HCT116 (cell line): ENCODE measurements at regions not wholly inside any gene's neighbourhood (a gene's known extent, or its start where the extent isn't known, plus 50 kb on each side); places are given as distances from the start of the nearest gene placed in this dataset.

Experiments
- ATAC-seq: fragments of 200-7000 bp; cut with Tn5 transposase; 2 replicates; pipeline ENCODE4 v1.9.1; 2020; ENCODE audit warnings: mild to moderate bottlenecking, moderate library complexity
- BruUV-seq: library from RNA; stranded (reverse); fragments of 400-500 nt; replicated peaks from 2 replicates; lab custom pipeline; 2021; lab: Mats Ljungman, UMichigan
- CTCF ChIA-PET: fragments of 300-600 bp; sonication (Branson Sonifier 250); formaldehyde crosslinking; loops from one replicate; lab custom pipeline; 2021; ENCODE audit warnings: antibody characterized with exemption; lab: Charles Lee
- POLR2A ChIA-PET: fragments of 300-600, 350-600 bp; sonication (Branson Sonifier 250); formaldehyde crosslinking; loops from one replicate; lab custom pipeline; 2021; ENCODE audit warnings: antibody characterized with exemption; lab: Charles Lee
- RAD21 ChIA-PET, 2 experiments: fragments of 300-600 bp; sonication (Branson Sonifier 250); formaldehyde crosslinking; loops; one replicate each; lab custom pipeline; 2023; ENCODE audit warnings: low total read pairs in 2 of 2; ENCODE audit not compliant: uncharacterized antibody in 2 of 2, unreplicated experiment in 2 of 2, low non-redundant PET in 1 of 2; lab: Charles Lee
- DNase-seq: peaks from one replicate; pipeline ENCODE4 v3.0.0-alpha.2; 2010; ENCODE audit warnings: low read depth, low spot score
- H2AFZ ChIP-seq: fragments of 200-600 bp; shearing (Covaris generic), sonication (generic); 2 replicates; pipeline ENCODE4 v1.6.1; 2017; ENCODE audit warnings: low read depth, mixed run types, mixed read lengths, antibody characterized with exemption, low read length; ENCODE audit not compliant: poor library complexity, severe bottlenecking
- H3K27ac ChIP-seq: 2 replicates; pipeline ENCODE4 v1.5.1; 2012; ENCODE audit warnings: low read depth, low read length
- H3K27me3 ChIP-seq: fragments of 200-600 bp; sonication (generic); 2 replicates; pipeline ENCODE4 v1.6.1; 2016; ENCODE audit warnings: mixed run types, low read length, mixed read lengths; ENCODE audit not compliant: insufficient read depth
- H3K36me3 ChIP-seq, 2 experiments: fragments of 200-500 bp in 1 of 2; fragments of 200-600 bp in 1 of 2; sonication (Bioruptor generic) in 1 of 2; sonication (generic) in 1 of 2; 2 replicates each; pipeline versions ENCODE4 v1.5.1 to v1.6.1; 2014 to 2016; ENCODE audit warnings: low read length in 2 of 2, inconsistent platforms in 1 of 2, mixed read lengths in 1 of 2, mixed run types in 1 of 2; ENCODE audit not compliant: insufficient read depth in 2 of 2, control insufficient read depth in 1 of 2
- H3K4me1 ChIP-seq, 2 experiments: fragments of 200-600 bp in 1 of 2; sonication (generic) in 1 of 2; 2 replicates each; pipeline versions ENCODE4 v1.5.1 to v1.6.1; 2012 to 2017; ENCODE audit warnings: low read length in 2 of 2, inconsistent platforms in 1 of 2, mild to moderate bottlenecking in 1 of 2, mixed read lengths in 1 of 2, mixed run types in 1 of 2, moderate library complexity in 1 of 2; ENCODE audit not compliant: insufficient read depth in 2 of 2, control insufficient read depth in 1 of 2
- H3K4me2 ChIP-seq: fragments of 200-600 bp; sonication (generic); 2 replicates; pipeline ENCODE4 v1.6.1; 2017; ENCODE audit warnings: mixed run types, low read length, mixed read lengths
- H3K4me3 ChIP-seq, 2 experiments: fragments of 200-600 bp in 1 of 2; sonication (generic) in 1 of 2; replicated peaks in 1 of 2; 2 replicates each; pipeline ENCODE4 v1.5.1; 2011 to 2016; ENCODE audit warnings: low read length in 2 of 2, control low read depth in 1 of 2, low read depth in 1 of 2, mild to moderate bottlenecking in 1 of 2, mixed read lengths in 1 of 2, mixed run types in 1 of 2
- H3K79me2 ChIP-seq: fragments of 200-600 bp; sonication (generic); 2 replicates; pipeline ENCODE4 v1.6.1; 2017; ENCODE audit warnings: mild to moderate bottlenecking, mixed run types, low read length, moderate library complexity, mixed read lengths; ENCODE audit not compliant: insufficient read depth
- H3K9ac ChIP-seq: fragments of 200-600 bp; sonication (generic); 2 replicates; pipeline ENCODE4 v1.6.1; 2016; ENCODE audit warnings: low read length, mixed read lengths
- H3K9me2 ChIP-seq: fragments of 200-600 bp; sonication (generic), shearing (Covaris generic); 2 replicates; pipeline ENCODE4 v1.6.1; 2017; ENCODE audit warnings: mixed run types, mild to moderate bottlenecking, moderate library complexity; ENCODE audit not compliant: insufficient read depth
- H3K9me3 ChIP-seq, 2 experiments: fragments of 200-500 bp in 1 of 2; fragments of 200-600 bp in 1 of 2; sonication (Bioruptor generic) in 1 of 2; sonication (generic) in 1 of 2; 2 replicates each; pipeline ENCODE4 v1.6.1; 2014 to 2017; ENCODE audit warnings: low read length in 2 of 2, mixed read lengths in 2 of 2, inconsistent platforms in 1 of 2, low read depth in 1 of 2, mild to moderate bottlenecking in 1 of 2, mixed run types in 1 of 2, moderate library complexity in 1 of 2; ENCODE audit not compliant: control insufficient read depth in 1 of 2, insufficient read depth in 1 of 2
- H4K20me1 ChIP-seq: fragments of 200-600 bp; sonication (generic), shearing (Covaris generic); 2 replicates; pipeline ENCODE4 v1.6.1; 2017; ENCODE audit warnings: mixed run types, mild to moderate bottlenecking, moderate library complexity; ENCODE audit not compliant: insufficient read depth
- CBX3 ChIP-seq: IDR thresholded peaks from 2 replicates; pipeline ENCODE4 v1.6.1; 2012; ENCODE audit warnings: low read depth
- CEBPB ChIP-seq: IDR thresholded peaks from 2 replicates; pipeline ENCODE4 v1.6.1; 2012; ENCODE audit warnings: low read depth
- CTCF ChIP-seq, 3 experiments: fragments of 200-600 bp in 1 of 3; sonication (generic) in 1 of 3; IDR thresholded peaks in 2 of 3; conservative IDR thresholded peaks in 1 of 3; 2 replicates each; pipeline ENCODE4 v1.5.1; 2012 to 2017; ENCODE audit warnings: low read depth in 2 of 3, low read length in 2 of 3, antibody characterized with exemption in 1 of 3, borderline replicate concordance in 1 of 3, control low read depth in 1 of 3, mild to moderate bottlenecking in 1 of 3, mixed read lengths in 1 of 3, mixed run types in 1 of 3, moderate library complexity in 1 of 3; ENCODE audit not compliant: insufficient read depth in 1 of 3
- EGR1 ChIP-seq: IDR thresholded peaks from 2 replicates; pipeline ENCODE4 v1.6.1; 2012; ENCODE audit warnings: low read depth
- ELF1 ChIP-seq: IDR thresholded peaks from 2 replicates; pipeline ENCODE4 v1.6.1; 2012; ENCODE audit warnings: low read depth, borderline replicate concordance
- EZH2 ChIP-seq: fragments of 200-600 bp; sonication (generic); IDR thresholded peaks from 2 replicates; pipeline ENCODE4 v1.6.1; 2017; ENCODE audit warnings: antibody characterized with exemption, mixed run types
- EZH2phosphoT487 ChIP-seq: fragments of 200-600 bp; IDR thresholded peaks from 2 replicates; pipeline ENCODE4 v1.6.1; 2018; ENCODE audit warnings: antibody characterized with exemption, borderline replicate concordance
- FOSL1 ChIP-seq: IDR thresholded peaks from 2 replicates; pipeline ENCODE4 v1.6.1; 2012; ENCODE audit warnings: low read depth
- JUND ChIP-seq: IDR thresholded peaks from 2 replicates; pipeline ENCODE4 v1.6.1; 2012
- POLR2A ChIP-seq: IDR thresholded peaks from 2 replicates; pipeline ENCODE4 v1.7.0; 2011; ENCODE audit warnings: borderline replicate concordance; ENCODE audit not compliant: insufficient read depth, insufficient read length; ENCODE audit errors: extremely low read depth
- RAD21 ChIP-seq: IDR thresholded peaks from 2 replicates; pipeline ENCODE4 v1.6.1; 2012; ENCODE audit warnings: low read depth, mild to moderate bottlenecking
- REST ChIP-seq: IDR thresholded peaks from 2 replicates; pipeline ENCODE4 v1.6.1; 2012; ENCODE audit warnings: low read depth
- SIN3A ChIP-seq: IDR thresholded peaks from 2 replicates; pipeline ENCODE4 v1.6.1; 2012; ENCODE audit warnings: low read depth
- SP1 ChIP-seq: IDR thresholded peaks from 2 replicates; pipeline ENCODE4 v1.6.1; 2012; ENCODE audit warnings: low read depth
- SRF ChIP-seq: IDR thresholded peaks from 2 replicates; pipeline ENCODE4 v1.6.1; 2012; ENCODE audit warnings: low read depth
- YY1 ChIP-seq: IDR thresholded peaks from 2 replicates; pipeline ENCODE4 v1.6.1; 2011; ENCODE audit warnings: low read length, low read depth, moderate library complexity, mild to moderate bottlenecking; ENCODE audit not compliant: insufficient replicate concordance; ENCODE audit errors: extremely low read depth
- ZBTB33 ChIP-seq: IDR thresholded peaks from 2 replicates; pipeline ENCODE4 v1.6.1; 2011; ENCODE audit warnings: mild to moderate bottlenecking, low read length, moderate library complexity; ENCODE audit not compliant: insufficient replicate concordance; ENCODE audit errors: extremely low read depth
- ZFX ChIP-seq: fragments of 450-650 bp; IDR thresholded peaks from 2 replicates; pipeline ENCODE4 v1.6.1; 2017
- ZNF274 ChIP-seq: fragments of 200-500 bp; sonication (Bioruptor generic); IDR thresholded peaks from 2 replicates; pipeline ENCODE4 v1.6.1; 2014; ENCODE audit warnings: mild to moderate bottlenecking, low read depth, low read length, inconsistent platforms
- intact Hi-C: fragments of 100-400 bp; cut with micrococcal nuclease; formaldehyde crosslinking; loops from 2 replicates; pipeline ENCODE4 v1.10.0; 2022

- peaks cover 15 to 27% of the 10 kb centered on the region in 2 experiments; a peak in 2 of 4 replicates for H3K9me3 ChIP-seq
- ChIA-PET RAD21 (no interaction called here), POLR2A (no interaction called here)
- no peaks in the 10 kb centered on the region for H4K20me1 ChIP-seq
- no peak overlapping the region for H3K4me2 ChIP-seq
- no peaks in the 10 kb centered on the region for H3K36me3 ChIP-seq
- no peaks in the 10 kb centered on the region for H3K27me3 ChIP-seq
- no peak overlapping the region for H3K4me3 ChIP-seq
- no peak for ATAC-seq
- no peak overlapping the region for H3K27ac ChIP-seq
- BruUV-seq = no TSS peak
- no peak overlapping the region for H3K9ac ChIP-seq
- no peak for DNase-seq
- TF ChIP-seq REST = no peak
- no peak for TF ChIP-seq CBX3
- no peak for TF ChIP-seq RAD21
- no peak for TF ChIP-seq EZH2phosphoT487
- no peak for TF ChIP-seq SP1
- no peak for TF ChIP-seq ZFX
- TF ChIP-seq SRF = no peak
- no peak for TF ChIP-seq YY1
- TF ChIP-seq ZNF274 = no peak
- TF ChIP-seq EGR1 = no peak
- no peak for TF ChIP-seq FOSL1
- no peak for TF ChIP-seq SIN3A
- TF ChIP-seq CTCF (IDR thresholded peaks at IDR 0.05 in 2 of 3, conservative IDR thresholded peaks at IDR 0.05 in 1 of 3; ENCODE audit: borderline replicate concordance in 1 of 3, insufficient read depth in 1 of 3, low read depth in 2 of 3, low read length in 2 of 3) = no peak
- no peak for TF ChIP-seq JUND
- no peak for TF ChIP-seq ELF1
- TF ChIP-seq CEBPB = no peak
- TF ChIP-seq POLR2A = no peak
- no peak for TF ChIP-seq ZBTB33
- TF ChIP-seq EZH2 = no peak
- TF ChIP-seq, all 23 proteins: peak for 0
- H3K4me1 ChIP-seq = no peaks in the 10 kb centered on the region
- no peak overlapping the region for H2AFZ ChIP-seq
- H3K79me2 ChIP-seq = no peaks in the 10 kb centered on the region
- CTCF ChIA-PET = no interaction called here
- intact Hi-C loops = no loop called here
- no peaks in the 10 kb centered on the region for H3K9me2 ChIP-seq
These were observed 1101.1 kb downstream of the SORCS3 start for GRCh38 chr10:105742184-105742583.
